ENCODE measurements at regions not wholly inside any gene's neighbourhood (a gene's known extent, or its start where the extent isn't known, plus 50 kb on each side); places are given as distances from the start of the nearest gene placed in this dataset.

DNA sequence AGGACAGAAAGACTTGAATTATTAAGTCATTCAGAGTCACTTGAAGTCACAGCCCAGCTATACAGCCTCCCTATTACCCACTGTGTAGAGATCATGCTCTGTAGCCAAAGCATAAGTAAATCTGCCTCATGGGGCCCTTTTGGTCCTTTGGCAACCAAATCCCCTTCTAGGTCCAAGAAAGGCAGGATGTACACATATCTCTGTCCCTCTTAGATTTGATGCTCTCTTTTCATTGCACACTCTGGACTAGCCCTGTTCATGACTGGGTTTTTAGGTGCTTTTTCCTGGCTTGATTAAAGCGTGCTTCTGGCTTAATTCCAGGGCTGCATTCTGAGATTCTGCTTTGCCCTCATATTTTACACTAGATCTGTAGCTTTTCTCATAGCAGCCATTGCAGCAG is 296.8 kb downstream of the TENT5A start:
- TF ChIP-seq ZNF561 (tag by site-specific recombination; IDR thresholded peaks at IDR 0.05; ENCODE audit: borderline replicate concordance) (no peak), KLF10 (tag by site-specific recombination; IDR thresholded peaks at IDR 0.05) (no peak), ZNF112 (tag by site-specific recombination; IDR thresholded peaks at IDR 0.05) (no peak), ZNF274 (IDR thresholded peaks at IDR 0.05; ENCODE audit: low read length) (no peak), ZNF274 (tag by site-specific recombination; IDR thresholded peaks at IDR 0.05; ENCODE audit: borderline replicate concordance) (no peak), MEIS1 (CRISPR knock-in tag; IDR thresholded peaks at IDR 0.05; ENCODE audit: borderline replicate concordance) (no peak), ZBTB48 (tag by site-specific recombination; IDR thresholded peaks at IDR 0.05) (no peak), HOXC10 (CRISPR knock-in tag; IDR thresholded peaks at IDR 0.05) (no peak)
- TF ChIP-seq, protein P1, sequence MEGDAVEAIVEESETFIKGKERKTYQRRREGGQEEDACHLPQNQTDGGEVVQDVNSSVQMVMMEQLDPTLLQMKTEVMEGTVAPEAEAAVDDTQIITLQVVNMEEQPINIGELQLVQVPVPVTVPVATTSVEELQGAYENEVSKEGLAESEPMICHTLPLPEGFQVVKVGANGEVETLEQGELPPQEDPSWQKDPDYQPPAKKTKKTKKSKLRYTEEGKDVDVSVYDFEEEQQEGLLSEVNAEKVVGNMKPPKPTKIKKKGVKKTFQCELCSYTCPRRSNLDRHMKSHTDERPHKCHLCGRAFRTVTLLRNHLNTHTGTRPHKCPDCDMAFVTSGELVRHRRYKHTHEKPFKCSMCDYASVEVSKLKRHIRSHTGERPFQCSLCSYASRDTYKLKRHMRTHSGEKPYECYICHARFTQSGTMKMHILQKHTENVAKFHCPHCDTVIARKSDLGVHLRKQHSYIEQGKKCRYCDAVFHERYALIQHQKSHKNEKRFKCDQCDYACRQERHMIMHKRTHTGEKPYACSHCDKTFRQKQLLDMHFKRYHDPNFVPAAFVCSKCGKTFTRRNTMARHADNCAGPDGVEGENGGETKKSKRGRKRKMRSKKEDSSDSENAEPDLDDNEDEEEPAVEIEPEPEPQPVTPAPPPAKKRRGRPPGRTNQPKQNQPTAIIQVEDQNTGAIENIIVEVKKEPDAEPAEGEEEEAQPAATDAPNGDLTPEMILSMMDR (tag by site-specific recombination; IDR thresholded peaks at IDR 0.05), result no peak
- TF ChIP-seq, protein P2, sequence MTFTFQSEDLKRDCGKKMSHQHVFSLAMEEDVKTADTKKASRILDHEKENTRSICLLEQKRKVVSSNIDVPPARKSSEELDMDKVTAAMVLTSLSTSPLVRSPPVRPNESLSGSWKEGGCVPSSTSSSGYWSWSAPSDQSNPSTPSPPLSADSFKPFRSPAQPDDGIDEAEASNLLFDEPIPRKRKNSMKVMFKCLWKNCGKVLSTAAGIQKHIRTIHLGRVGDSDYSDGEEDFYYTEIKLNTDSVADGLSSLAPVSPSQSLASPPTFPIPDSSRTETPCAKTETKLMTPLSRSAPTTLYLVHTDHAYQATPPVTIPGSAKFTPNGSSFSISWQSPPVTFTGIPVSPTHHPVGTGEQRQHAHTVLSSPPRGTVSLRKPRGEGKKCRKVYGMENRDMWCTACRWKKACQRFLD (tag by site-specific recombination; IDR thresholded peaks at IDR 0.05), result no peak
- TF ChIP-seq, protein P3, sequence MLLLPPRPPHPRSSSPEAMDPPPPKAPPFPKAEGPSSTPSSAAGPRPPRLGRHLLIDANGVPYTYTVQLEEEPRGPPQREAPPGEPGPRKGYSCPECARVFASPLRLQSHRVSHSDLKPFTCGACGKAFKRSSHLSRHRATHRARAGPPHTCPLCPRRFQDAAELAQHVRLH (tag by site-specific recombination; IDR thresholded peaks at IDR 0.05), result no peak
